Renal cortical epithelial cell (primary cell): ENCODE measurements at regions not wholly inside any gene's neighbourhood (a gene's known extent, or its start where the extent isn't known, plus 50 kb on each side); places are given as distances from the start of the nearest gene placed in this dataset.
"Not testable (repeated sequence)": the region's sequence is repeated elsewhere in the genome, so short reads cannot be mapped to it uniquely, and the experiment has no call there.

Source experiments
- DNase-seq: peaks from one replicate; pipeline ENCODE4 v3.0.0-alpha.2; 2011; ENCODE audit warnings: low read depth

DNA sequence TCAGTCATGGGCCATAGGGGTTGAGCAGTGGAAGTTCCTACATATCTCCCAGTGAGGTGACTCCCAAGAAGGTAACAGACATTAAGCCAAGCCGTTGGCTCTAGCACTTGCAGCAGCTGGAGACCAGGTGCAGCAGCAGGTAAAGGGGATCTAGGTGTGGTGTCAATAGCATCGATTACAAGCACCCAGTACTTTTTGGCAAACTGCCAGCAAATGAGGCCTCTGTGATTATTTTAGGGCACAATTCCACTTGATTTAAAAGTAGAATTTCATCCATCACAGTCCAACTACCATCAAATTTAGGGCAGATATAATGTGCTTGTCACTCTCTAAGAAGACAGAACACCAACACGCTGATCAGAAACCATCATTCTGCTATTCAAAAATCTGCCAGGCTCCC lies 224.1 kb upstream of the EGLN3 start:
- no peak for DNase-seq

DNA sequence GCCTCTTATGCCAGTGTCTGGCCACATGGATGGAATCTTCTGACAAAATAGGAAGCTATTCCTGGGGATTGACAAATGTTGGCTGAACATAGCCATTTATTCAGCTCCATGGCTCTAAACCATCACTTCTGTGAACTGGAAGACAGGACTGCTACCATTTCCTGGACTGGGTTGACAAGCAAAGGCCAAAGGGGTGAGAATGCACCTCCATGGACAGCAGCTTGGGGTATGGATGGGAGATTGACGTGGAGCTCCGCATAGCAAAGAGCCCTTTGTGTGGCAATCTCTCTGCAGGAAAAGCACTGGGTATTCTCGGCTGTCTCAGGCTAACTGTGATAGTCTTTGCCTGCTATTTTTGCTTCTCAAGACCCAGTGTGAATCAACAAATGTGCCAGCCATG lies 223.0 kb upstream of the EGLN3 start:
- DNase-seq = no peak

DNA sequence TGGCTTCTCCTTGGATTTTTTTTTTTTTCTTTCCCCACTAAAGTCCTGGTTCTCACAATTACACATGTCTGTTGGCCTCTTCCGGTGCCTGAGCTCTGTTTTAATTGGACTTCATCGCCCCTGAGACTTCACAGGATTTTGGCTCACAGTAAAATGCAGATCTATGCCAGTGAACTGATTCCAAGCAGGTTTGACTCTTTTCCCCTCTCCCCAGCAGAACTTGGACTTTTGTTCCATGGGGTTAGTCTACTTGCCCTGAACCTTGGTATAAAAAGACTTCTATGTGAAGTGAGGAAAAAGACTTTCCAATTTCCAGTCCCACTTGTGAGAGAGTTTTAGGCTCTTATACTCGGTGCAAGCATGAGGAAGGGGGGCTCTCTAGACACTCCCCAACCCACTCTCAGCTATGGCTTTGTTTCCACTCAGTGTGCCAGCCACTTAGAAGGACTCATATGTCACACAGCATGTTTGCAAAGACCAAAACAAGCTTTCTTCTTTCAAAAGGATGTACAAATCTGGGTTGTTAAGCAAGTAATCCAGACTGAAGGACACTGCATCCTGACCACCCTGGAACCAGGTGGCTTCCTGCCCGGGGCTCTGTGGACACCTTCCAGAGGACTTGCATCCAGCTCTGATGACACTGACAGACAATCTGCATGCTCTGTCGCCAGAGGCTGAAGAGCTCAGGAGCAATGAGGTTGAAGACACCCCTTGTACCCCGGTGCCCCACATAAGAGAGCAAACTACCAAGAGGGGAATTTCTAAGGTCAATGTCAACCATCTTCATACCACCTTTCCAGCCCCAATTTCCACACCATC lies 221.9 kb upstream of the EGLN3 start:
- DNase-seq = peak; percentile 8

DNA sequence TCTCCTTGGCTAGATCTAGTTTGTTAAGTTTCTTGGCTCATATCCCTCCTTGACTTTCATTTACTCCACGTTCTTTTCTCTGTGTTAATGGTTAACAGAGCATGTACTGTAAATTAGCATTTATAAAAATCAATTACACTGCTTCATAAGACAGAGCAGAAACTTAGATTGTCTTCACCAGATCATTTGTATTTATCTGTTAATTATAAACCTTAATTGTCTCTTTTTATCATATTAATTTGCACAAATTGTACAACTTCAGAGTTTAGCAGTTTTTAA lies 221.2 kb upstream of the EGLN3 start:
- peak; percentile 41 for DNase-seq

DNA sequence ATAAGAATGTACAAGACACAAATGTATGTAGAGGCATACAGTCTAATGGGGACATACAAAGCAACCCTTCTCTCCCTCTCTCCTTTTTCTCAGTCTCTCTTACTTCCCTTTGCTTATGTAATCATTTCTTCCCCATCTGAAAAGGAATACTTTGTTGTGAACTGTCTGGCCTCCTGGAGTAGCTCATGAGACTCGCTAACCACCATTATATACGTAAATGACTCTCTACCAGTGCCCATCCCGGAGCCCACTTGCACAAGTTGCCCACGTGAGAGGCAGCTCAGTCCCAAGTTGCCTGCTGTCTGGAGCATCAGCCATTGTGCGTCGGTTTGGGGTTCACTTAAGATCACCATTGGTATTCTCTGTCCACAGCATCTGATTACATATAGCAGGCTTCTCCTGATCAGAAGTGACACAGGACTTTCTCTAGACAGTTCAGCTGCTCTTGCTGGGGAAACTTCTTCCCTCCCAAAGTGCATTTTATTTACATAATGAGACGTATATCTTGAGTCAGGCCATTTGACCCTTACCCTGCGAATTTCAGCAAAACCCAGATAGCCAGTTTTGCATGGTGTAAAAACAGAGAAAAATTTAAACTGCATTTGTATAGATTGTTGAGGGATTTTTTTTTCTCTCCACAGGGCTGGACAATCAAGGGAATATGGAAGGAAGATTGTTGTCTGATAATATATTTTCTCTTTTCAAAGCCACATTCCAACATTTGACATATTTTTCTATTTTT lies 220.7 kb upstream of the EGLN3 start:
- DNase-seq = no peak

DNA sequence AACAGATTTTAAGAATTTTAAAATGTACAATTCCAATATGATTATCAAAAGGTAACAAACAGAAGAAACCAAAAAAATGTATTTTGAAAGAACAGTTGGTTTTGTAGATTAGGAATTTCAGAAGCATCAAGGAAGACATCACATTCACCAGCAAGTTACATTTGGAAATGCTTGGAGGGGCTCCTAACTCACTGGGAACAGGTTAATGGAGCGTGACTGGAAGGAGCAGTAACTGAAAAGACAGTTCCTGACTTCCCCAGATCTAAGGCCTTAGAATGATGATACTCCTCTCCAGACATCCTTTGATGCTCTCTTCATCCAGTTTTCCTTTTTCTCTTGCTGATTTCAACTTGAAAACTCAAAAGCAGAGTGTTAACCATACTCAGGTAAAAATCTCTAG lies 220.0 kb upstream of the EGLN3 start:
- peak; percentile 10 for DNase-seq

DNA sequence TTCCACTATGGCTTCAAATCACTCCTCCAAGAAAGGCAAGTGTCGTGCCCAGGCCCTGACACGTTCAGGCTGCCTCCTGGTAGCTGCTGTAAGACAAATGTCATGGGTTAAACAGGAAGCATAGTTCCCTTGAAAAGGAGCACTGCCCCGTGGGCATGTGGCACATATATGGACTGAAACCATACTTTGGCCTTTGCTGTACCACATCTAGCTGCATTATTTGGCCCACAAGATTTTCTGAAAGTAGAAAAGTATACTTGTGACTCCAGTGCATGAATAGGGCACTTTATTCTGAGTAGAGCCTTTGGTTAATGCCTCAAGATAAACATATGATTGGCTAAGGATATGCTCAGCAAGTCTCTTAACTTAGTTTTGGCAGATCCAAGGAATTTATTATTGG lies 218.7 kb upstream of the EGLN3 start:
- no peak for DNase-seq

DNA sequence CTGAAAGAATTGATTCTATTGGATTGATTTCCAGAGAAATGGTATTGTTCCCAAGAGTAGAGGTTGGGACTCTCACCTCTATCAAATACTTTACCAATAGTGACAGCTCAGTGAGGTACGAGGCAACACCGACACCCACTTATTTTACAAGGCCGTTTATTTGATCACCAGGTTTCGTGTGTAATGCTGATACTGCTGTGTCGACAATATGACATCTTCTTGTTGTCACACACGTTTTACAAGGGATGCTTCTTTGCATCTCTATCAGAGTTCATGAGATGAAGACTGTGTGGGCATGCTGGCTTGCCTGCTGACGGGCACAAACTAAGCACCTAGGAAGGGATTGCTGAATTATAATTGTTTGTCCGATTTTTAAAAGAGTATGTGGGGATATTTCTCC lies 217.8 kb upstream of the EGLN3 start:
- no peak for DNase-seq

DNA sequence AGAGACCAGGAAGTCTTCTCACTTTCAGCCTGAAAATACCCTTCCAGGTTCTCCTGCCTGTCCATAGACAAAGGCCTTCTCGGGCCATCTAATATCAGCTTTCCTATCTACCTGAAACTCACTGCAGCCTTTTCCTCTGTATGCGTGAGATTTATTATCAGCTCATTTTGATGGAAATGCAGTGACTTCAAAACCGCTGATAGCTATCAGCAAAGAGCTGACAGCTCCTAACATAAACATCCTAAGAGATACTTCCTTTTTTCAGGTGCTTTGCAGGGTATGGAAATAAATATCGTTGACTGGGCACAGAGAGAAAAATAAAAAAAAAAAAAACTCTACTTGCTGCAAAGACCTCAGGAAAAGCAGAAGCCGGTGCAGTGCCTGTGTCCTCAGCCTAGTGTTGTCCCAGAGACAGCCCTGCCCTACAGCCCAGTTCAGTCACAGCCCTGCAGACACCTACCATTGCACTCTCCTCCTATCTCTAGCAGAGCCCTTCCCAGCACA lies 215.0 kb upstream of the EGLN3 start:
- DNase-seq = no peak

DNA sequence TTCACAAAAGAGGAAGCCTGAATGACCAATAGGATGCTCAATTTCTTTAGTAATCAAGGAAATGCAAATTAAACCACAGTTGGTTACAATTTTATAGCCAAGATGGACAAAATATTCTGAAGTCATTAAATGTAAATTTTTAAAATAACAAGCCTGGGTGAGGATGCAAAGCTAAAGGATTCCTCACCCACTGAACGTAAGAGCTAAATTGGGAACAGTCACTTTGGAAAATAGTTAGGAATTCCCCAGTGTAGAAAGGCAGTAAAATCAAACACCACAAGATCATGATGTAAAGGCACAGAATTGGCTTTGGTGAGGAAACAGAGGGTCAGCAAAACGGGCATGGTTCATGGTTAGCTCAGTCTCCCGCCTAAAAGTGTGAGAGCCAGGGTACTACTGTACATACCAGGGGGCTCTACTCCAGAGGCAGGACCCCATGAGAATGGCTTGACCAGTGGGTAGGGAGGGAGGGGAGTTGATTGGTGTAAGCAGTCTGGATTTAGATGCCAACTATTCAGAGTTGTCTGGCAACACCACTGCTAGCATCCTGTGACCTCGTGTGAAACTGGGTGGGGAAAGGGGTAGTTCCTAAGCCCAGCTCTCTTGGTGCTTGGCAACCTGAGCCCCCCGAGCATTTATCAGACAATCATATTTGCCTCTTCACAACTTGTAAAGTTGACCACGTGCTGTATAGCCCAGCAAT lies 213.4 kb upstream of the EGLN3 start:
- DNase-seq = no peak

DNA sequence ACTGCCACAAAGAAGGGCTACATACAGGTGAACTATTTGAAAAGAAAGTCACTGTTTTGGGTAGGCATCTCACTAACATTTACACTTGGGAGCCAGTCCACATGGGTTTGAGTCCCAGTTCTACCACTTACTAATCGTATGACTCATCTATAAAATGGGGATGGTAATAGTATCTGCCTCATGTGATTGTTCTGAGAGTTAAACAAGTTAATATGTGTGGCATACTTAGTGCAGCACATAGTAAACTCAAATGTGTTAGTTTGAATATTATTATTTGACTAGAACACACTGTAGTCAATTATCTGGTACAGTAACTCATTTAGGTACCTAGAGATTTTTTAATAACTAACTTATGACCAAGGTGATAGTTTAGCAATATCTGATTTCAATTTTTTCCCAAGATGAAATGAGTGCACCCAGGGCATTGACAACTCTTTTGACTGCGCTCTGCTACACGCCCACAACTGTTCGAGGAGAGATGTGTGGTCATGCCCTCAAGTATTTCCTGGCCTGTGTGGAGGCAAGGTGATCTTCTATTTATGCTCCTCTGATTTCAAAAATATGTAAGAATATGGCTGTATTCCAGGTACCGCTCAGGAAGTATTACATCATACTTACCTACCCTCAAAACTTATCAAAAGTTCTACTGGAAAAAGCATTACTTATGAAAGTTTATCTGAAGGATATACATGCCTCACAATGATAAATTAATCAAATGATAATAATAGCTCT lies 210.6 kb upstream of the EGLN3 start:
- DNase-seq = no peak

DNA sequence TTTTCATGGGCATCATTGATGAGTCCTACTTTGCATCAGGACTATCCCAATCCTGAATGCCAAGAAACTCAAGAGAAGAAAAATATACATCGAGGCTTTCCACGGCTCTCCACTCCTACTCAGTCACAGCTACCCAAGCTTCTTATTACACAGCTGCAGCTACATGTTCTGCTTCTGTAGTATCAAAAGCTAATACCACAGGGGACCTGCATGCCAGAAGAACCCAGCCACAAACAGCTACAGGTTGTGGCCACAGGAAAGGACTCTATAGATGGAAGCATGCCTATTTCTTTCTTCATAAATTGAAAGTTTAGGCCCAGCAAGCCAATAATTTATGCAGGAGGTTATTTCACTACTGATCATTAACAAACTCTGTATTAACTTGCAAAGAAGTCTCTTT lies 209.7 kb upstream of the EGLN3 start:
- DNase-seq = no peak

DNA sequence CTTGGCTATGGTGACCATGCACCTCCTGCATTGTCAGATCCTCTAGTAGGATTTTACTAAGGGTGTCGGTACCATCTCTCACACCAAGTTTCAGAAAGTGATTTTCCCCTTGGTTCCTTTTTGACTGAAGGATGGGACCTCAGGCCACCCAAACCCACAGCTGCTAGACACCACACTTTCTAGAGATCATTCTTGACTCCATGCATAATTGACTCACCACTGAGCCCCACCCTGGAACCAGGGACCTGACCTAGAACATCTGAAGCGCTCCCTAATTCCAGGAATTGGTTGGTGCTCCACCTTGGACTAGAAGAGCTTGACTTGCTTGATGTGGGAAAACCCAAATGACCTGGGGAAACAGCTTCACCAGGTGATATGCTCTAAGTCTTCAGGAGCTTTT lies 206.8 kb upstream of the EGLN3 start:
- DNase-seq = no peak

DNA sequence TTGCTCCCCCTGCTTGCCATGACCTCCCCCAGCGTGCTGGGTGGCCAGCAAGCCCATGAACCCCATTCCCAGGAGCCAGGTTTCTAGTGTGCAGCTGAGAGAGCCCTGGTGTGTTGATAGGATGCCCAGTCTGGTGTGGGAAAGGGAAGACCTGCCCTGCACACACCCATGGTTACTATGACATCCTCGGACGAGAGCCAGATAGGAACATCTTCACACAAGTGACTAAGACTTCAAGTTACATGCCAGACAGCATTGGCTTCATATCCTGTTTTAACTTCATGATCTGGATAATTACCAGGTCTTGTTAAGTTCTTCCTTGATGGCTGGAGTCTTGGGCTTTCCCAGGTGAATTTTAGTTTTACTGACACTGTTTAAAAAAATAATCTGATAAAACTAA lies 196.6 kb upstream of the EGLN3 start:
- no peak for DNase-seq

DNA sequence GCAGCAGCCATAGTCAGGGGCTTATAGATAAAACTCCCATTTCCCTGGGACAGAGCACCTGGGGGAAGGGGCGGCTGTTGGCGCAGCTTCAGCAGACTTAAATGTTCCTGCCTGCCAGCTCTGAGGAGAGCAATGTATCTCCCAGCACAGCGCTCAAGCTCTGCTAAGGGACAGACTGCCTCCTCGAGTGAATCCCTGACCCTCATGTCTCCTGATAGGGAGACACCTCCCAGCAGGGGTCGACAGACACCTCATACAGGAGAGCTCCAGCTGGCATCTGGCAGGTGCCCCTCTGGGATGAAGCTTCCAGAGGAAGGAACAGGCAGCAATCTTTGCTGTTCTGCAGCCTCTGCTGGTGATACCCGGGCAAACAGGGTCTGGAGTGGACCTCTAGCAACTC lies 189.3 kb upstream of the EGLN3 start:
- DNase-seq = not testable (repeated sequence)

DNA sequence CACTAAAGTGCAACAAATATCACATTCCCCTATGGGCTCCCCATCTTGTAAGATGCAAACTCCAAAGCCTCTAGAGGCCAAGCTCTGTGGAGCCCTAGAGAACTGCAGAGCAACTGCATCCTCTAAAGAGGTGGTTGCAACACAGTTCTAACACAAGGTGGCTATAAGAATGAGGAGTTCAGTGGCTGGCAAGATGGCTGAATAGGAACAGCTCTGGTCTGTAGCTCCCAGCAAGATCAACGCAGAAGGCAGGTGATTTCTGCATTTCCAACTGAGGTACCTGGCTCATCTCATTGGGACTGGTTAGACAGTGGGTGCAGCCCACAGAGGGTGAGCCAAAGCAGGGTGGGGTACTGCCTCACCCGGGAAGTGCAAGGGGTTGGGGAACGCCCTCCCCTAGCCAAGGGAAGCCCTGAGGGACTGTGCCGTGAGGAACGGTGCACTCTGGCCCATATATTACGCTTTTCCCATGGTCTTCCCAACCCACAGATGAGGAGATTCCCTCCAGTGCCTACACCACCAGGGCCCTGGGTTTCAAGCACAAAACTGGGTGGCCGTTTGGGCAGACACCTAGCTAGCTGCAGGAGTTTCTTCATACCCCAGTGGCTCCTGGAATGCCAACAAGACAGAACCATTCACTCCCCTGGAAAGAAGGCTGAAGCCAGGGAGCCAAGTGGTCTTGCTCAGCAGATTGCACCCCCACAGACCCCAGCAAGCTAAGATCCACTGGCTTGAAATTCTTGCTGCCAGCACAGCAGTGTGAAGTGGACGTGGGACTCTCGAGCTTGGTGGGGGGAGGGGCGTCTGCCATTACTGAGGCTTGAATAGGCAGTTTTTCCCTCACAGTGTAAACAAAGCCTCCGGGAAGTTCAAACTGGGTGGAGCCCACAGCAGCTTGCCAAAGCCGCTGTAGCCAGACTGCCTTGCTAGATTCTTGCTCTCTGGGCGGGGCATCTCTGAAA lies 188.6 kb upstream of the EGLN3 start:
- DNase-seq = peak; percentile 79

DNA sequence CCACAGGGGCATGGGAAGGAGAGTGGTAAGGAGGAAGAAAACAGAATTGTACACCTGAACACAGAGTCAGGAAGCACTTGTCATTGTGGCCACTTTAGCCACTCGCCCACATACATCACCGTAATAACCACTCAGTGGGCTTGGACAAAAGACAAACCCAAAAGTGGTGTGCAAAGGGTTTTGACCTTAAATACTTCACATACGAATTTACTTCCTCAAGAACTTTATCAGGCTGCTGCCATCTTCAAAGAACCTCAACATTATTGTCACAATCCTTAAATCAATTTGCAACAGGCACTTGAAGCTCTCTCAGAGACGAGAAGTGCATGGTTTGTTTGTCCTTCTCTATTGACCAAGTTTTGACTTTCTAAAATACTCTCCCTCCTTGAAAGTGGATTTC lies 187.3 kb upstream of the EGLN3 start:
- DNase-seq = no peak

DNA sequence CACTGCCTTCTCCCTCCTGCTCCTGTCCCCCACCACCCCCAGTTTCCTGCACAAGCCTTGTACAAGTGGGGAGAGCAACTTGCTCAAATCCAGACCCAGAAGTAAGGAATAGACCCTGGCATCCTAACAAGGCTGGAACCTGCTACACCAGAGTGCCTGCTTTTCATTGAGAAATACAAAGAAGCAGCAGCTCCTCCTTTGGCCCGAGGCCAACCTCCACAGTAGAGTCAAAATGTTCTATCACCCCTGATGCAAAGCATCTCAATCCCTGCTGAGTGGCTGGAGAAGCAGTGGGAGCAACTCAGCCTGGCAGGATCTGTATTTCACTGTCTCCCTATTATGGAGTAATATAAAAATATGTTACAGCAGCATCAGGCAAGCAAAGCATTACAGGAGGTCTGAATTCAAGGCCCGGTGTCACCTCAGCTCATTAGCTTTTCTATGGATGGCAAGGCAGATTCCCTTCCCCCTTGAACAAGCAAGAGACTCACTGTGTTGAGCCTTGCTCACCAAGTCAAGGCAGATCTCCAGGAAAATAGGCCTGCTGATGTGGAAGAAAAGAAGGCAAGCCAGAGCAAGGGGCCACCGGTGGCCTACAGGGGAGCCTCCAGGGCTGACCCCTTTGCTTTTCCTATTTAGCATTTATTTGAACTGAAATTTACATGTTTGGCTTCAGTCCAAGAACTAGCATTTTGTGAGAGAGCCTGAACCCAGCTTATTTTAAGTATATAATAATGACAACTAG lies 186.3 kb upstream of the EGLN3 start:
- no peak for DNase-seq

DNA sequence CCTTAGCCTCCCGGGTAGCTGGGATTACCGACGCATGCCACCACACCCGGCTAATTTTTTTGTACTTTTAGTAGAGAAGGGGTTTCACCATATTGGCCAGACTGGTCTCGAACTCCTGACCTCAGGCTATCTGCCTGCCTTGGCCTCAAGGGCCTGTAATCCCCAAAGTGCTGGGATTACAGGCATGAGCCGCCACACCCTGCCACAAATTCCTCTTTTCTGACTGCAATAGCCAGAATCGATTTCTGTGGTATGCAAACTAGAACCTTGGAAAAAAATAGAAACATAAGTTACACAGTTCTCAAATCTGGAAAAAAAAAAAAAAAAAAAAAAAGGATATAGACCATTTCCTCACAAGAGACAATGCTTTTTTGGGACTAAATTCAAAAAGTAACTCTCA lies 184.6 kb upstream of the EGLN3 start:
- DNase-seq = no peak

DNA sequence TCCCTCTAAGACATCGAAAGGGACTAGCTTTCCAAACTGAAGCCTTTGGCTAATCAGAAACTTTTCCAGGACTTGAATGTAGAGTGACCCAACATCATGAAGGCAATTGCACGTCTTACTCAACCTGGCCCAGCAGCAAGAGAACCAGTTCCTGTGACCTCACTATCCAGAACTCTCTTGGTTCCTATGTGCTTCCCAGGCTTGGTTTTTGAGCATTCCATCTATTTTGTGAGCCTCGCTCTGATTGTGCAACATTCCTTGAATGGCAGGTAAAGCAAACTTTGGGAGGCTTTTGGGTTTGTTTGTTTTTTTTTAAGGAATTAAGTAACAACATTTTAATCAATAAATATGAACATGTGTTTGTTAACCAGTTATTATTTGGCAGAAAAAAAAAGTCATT lies 183.6 kb upstream of the EGLN3 start:
- DNase-seq = no peak
